Upper lobe of left lung (tissue), 6 donors: ENCODE measurements at regions not wholly inside any gene's neighbourhood (a gene's known extent, or its start where the extent isn't known, plus 50 kb on each side); places are given as distances from the start of the nearest gene placed in this dataset.

Experiments
- ATAC-seq, 2 donors: fragments of 200-7000 bp; cut with Tn5 transposase; one replicate each; pipeline ENCODE4 v1.9.1; 2022; ENCODE audit warnings: mild to moderate bottlenecking in 2 of 2, moderate library complexity in 2 of 2; ENCODE audit not compliant: low FRiP score in 2 of 2
- DNase-seq, 2 donors: peaks; one replicate each; pipeline ENCODE4 v3.0.0-alpha.2; 2019 to 2020
- H3K27ac ChIP-seq, 4 donors: fragments of 200-600 bp; sonication (generic); one replicate each; pipeline ENCODE4 v1.5.1; 2016 to 2019
- H3K27me3 ChIP-seq, 4 donors: fragments of 200-600 bp; sonication (generic); one replicate each; pipeline ENCODE4 v1.5.1; 2017 to 2019
- H3K36me3 ChIP-seq, 4 donors: fragments of 200-600 bp; sonication (generic); one replicate each; pipeline ENCODE4 v1.5.1; 2016 to 2019
- H3K4me1 ChIP-seq, 4 donors: fragments of 200-600 bp; sonication (generic); one replicate each; pipeline ENCODE4 v1.5.1; 2018 to 2019
- H3K4me3 ChIP-seq, 4 donors: fragments of 200-600 bp; sonication (generic); one replicate each; pipeline ENCODE4 v1.5.1; 2017 to 2019; ENCODE audit warnings: mild to moderate bottlenecking in 2 of 4, moderate library complexity in 1 of 4
- H3K9me3 ChIP-seq, 4 donors: fragments of 200-600 bp; sonication (generic); one replicate each; pipeline ENCODE4 v1.5.1; 2018 to 2019
- EP300 ChIP-seq, 4 donors: sonication (generic); formaldehyde crosslinking; IDR thresholded peaks; one replicate each; pipeline ENCODE4 v1.5.1; 2017; ENCODE audit warnings: antibody characterized with exemption in 4 of 4, control low read depth in 2 of 4
- POLR2A ChIP-seq, 4 donors: fragments of 450-650 bp; IDR thresholded peaks; one replicate each; pipeline ENCODE4 v1.5.1; 2016 to 2017; ENCODE audit warnings: antibody characterized with exemption in 4 of 4, mild to moderate bottlenecking in 2 of 4
- POLR2AphosphoS5 ChIP-seq, 2 donors: sonication (generic); formaldehyde crosslinking; IDR thresholded peaks; one replicate each; pipeline ENCODE4 v1.5.1; 2017; ENCODE audit warnings: antibody characterized with exemption in 2 of 2
- WGBS, 2 donors: methylation state at CpG; one replicate each; pipeline ENCODE4 v1.1.5; 2017 to 2018; 5-methylcytosine and 5-hydroxymethylcytosine counted together
- TF ChIP-seq, protein P1 (sequence below), 6 experiments: fragments of 450-650 bp in 4 of 6; fragments of 200-600 bp in 2 of 6; sonication (generic) in 2 of 6; IDR thresholded peaks; one replicate each; pipeline ENCODE4 v1.5.1; 2016 to 2019; ENCODE audit warnings: antibody characterized with exemption in 6 of 6
- donor health status: DM: no; HTN: no; CAD: no; lungs with moderate emphysema.
- donor health status: DM: no; HTN: yes; CAD: no; lungs with severe emphysema.

DNA sequence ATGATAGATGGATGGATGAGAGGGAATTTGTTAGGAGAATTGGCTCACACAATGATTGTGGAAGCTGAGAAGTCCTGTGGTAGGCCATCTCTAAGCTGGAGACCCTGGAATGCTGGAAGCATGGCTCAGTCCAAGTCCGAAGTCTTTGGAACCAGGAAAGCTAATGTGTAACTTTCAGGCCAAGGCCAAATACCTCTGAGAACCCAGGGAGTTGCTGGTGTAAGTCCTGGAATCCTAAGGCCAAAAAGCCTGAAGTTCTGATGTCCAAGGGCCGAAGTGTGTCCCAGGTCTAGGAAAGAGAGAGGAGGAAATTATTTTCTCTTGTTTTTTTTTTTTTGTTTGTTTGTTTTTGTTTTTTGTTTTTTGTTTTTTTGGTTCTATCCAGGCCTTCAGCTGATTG, 492.2 kb upstream of the GCFC2 start:
- DNase-seq: no peak
- Histone ChIP-seq H3K9me3 (no peaks in the 10 kb centered on the region), H3K27ac (no peak overlapping the region), H3K36me3 (no peaks in the 10 kb centered on the region), H3K27me3 (no peaks in the 10 kb centered on the region), H3K4me3 (no peak overlapping the region), H3K4me1 (no peaks in the 10 kb centered on the region)
- WGBS, 2 donors: 91 to 93% methylated on average over 2 of the region's 2 CpGs
- TF ChIP-seq EP300 (IDR thresholded peaks at IDR 0.05): no peak
- TF ChIP-seq POLR2A (IDR thresholded peaks at IDR 0.05): no peak
- TF ChIP-seq POLR2AphosphoS5 (IDR thresholded peaks at IDR 0.05): no peak
- TF ChIP-seq, protein P1, sequence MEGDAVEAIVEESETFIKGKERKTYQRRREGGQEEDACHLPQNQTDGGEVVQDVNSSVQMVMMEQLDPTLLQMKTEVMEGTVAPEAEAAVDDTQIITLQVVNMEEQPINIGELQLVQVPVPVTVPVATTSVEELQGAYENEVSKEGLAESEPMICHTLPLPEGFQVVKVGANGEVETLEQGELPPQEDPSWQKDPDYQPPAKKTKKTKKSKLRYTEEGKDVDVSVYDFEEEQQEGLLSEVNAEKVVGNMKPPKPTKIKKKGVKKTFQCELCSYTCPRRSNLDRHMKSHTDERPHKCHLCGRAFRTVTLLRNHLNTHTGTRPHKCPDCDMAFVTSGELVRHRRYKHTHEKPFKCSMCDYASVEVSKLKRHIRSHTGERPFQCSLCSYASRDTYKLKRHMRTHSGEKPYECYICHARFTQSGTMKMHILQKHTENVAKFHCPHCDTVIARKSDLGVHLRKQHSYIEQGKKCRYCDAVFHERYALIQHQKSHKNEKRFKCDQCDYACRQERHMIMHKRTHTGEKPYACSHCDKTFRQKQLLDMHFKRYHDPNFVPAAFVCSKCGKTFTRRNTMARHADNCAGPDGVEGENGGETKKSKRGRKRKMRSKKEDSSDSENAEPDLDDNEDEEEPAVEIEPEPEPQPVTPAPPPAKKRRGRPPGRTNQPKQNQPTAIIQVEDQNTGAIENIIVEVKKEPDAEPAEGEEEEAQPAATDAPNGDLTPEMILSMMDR (IDR thresholded peaks at IDR 0.05): no peak
- no peak for ATAC-seq

DNA sequence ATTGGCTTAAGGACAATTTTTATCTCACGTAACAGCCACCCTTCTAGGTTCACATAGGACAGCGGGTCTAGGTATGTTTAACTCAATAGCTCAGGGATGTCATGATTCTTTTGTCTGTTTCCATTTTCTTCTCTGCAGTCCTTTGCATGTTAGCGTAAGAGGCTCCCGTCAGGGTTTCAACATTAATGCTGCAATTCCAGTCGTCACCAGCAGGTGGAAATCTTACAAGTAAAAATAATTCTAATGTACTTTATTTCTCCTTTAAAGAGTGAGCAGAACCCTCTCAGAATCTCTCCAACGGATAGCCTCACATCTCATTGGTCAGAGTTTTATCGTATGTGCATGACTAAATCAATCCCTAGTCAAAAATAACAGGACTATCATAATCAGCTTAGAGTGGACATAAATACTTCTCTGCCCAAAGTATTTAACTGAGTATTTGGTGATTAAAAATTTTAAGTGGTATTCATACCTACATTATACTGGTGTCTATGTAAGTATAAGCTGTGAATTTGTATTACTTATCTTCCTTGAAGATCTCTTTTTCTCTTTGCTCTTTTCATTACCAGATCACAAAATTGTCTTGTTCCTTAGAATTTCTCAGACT, 487.2 kb upstream of the GCFC2 start:
- Histone ChIP-seq H3K9me3 (no peaks in the 10 kb centered on the region), H3K27ac (no peak overlapping the region), H3K36me3 (no peaks in the 10 kb centered on the region), H3K4me1 (no peaks in the 10 kb centered on the region), H3K4me3 (no peak overlapping the region), H3K27me3 (no peaks in the 10 kb centered on the region)
- WGBS, 2 donors: 22 to 27% methylated on average over 7 of the region's 7 CpGs
- ATAC-seq (peak in 1 of 2 donors; percentile 59), DNase-seq (peak in 1 of 2 donors; percentile 29)
- TF ChIP-seq, protein P1 (IDR thresholded peaks at IDR 0.05): peak in 5 of 6 experiments; percentile 47 to 71 (median 59)
- TF ChIP-seq POLR2AphosphoS5 (IDR thresholded peaks at IDR 0.05): no peak
- no peak for TF ChIP-seq EP300 (IDR thresholded peaks at IDR 0.05)

DNA sequence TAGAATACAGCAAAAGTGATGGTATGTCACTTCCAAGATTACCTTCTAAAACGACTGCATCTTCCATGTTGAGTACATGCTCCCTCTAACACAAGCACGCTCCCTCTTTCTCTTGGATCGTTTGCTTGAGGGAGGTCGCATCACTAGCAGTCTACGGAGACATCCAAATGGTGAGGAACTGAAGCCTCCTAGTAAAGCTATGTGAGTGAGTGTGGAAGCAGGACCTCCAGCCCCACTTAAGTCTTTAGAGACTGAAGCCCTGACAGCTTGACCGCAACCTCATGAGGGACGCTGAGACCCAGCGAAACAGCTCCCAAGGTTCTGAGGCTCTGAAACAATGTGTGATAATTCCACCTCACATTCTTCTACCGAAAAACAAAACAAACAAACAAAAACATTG, 486.7 kb upstream of the GCFC2 start:
- no peak for DNase-seq
- Histone ChIP-seq H3K36me3 (no peaks in the 10 kb centered on the region), H3K4me1 (no peaks in the 10 kb centered on the region), H3K4me3 (no peak overlapping the region), H3K27ac (no peak overlapping the region), H3K27me3 (no peaks in the 10 kb centered on the region), H3K9me3 (no peaks in the 10 kb centered on the region)
- TF ChIP-seq POLR2A (IDR thresholded peaks at IDR 0.05) (no peak), EP300 (IDR thresholded peaks at IDR 0.05) (no peak), POLR2AphosphoS5 (IDR thresholded peaks at IDR 0.05) (no peak)
- TF ChIP-seq, protein P1 (IDR thresholded peaks at IDR 0.05): no peak
- WGBS, 2 donors: 82% methylated on average over 9 of the region's 9 CpGs
- ATAC-seq: no peak

DNA sequence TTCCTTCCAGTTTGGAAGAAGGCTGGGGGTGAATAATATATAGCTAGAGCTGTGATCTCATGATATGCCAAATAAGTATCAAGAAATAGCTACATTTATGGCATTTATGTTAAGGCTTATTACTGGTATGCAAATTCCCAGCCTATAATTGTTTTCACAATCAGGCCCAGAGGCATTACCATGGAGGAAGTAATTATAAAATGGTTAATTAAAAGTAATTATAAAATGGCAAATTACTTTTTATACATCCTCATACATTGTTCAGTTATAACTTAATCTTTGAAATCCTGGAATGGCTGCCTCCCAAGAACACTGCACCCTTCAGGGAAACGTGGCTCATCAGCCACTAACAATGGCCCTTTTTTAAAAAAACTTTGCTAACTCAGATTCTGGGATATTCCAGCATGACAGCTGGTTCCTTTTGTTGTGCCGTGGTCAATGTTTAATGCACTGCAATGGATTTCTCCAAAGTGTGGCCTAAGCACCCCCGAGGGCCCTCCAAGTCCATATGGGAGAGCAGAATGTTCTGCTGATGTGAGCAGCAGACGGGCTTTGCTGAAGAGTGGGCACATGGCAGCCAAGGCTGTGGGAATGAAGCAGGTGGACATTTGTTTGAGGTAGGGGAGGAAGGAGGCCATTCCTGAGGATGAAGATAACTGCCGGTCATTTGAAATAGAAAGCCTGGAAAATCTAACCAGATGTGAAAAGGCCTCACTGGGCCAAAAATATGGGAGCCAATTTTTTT, 483.5 kb upstream of the GCFC2 start:
- Histone ChIP-seq H3K4me3 (no peak overlapping the region), H3K9me3 (no peaks in the 10 kb centered on the region), H3K4me1 (no peaks in the 10 kb centered on the region), H3K36me3 (no peaks in the 10 kb centered on the region), H3K27me3 (no peaks in the 10 kb centered on the region), H3K27ac (no peak overlapping the region)
- no peak for TF ChIP-seq EP300 (IDR thresholded peaks at IDR 0.05)
- TF ChIP-seq POLR2A (IDR thresholded peaks at IDR 0.05): no peak
- DNase-seq (no peak), ATAC-seq (no peak)
- WGBS, 2 donors: 74 to 75% methylated on average over 5 of the region's 5 CpGs

DNA sequence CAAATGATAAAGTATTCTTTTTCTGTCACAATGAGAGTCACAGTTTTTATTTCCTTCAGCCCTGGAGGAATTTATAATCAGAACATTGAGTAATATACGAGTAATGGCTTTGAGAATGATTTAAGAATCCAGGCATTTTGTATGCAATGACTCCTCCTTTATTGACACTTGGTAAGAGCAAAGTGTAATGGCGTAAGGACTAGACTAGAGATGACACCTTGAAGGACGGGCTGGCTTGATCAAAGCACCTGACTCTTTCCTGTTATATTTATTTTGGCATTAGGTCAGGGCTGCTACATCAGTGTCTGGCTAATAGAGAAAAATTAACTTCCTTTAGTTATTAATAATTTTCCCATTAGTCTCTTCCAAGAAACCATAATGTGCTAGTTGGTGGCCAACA, 482.4 kb upstream of the GCFC2 start:
- Histone ChIP-seq H3K27ac (no peak overlapping the region), H3K9me3 (no peaks in the 10 kb centered on the region), H3K36me3 (no peaks in the 10 kb centered on the region), H3K4me1 (no peaks in the 10 kb centered on the region), H3K27me3 (no peaks in the 10 kb centered on the region), H3K4me3 (no peak overlapping the region)
- TF ChIP-seq EP300 (IDR thresholded peaks at IDR 0.05) (no peak), POLR2AphosphoS5 (IDR thresholded peaks at IDR 0.05) (no peak), POLR2A (IDR thresholded peaks at IDR 0.05) (no peak)
- TF ChIP-seq, protein P1 (IDR thresholded peaks at IDR 0.05): no peak
- DNase-seq (no peak), ATAC-seq (no peak)
- WGBS, 2 donors: 32 to 63% methylated on average over 3 of the region's 3 CpGs
